A549 (cell line): ENCODE measurements at regions not wholly inside any gene's neighbourhood (a gene's known extent, or its start where the extent isn't known, plus 50 kb on each side); places are given as distances from the start of the nearest gene placed in this dataset.

Experiments
- ATAC-seq, 2 experiments: fragments of 200-7000 bp in 1 of 2; fragments of >200 bp in 1 of 2; cut with Nextera tagmentation in 1 of 2; cut with Tn5 transposase in 1 of 2; 3 replicates each; pipeline versions ENCODE4 v1.8.0 to v1.9.1; 2018 to 2020; ENCODE audit warnings: mild to moderate bottlenecking in 1 of 2, moderate library complexity in 1 of 2
- CTCF ChIA-PET: fragments of 300-600 bp; sonication (Branson Sonifier 250); formaldehyde crosslinking; extraction: SDS; loops from one replicate; lab custom pipeline; 2021; ENCODE audit warnings: antibody characterized with exemption, inconsistent platforms; lab: Yijun Ruan, JAX
- POLR2A ChIA-PET: fragments of 350-600 bp; formaldehyde crosslinking; extraction: SDS; loops from one replicate; lab custom pipeline; 2021; ENCODE audit warnings: antibody characterized with exemption, inconsistent platforms; lab: Yijun Ruan, JAX
- DNase-seq, 2 experiments: peaks; one replicate each; pipeline versions ENCODE4 v3.0.0 to v3.0.0-alpha.2; 2011 to 2016; ENCODE audit warnings: low read depth in 1 of 2, low spot score in 1 of 2
- FAIRE-seq: peaks from 2 replicates; lab custom pipeline; 2011; peaks lifted over from hg19 to GRCh38; lab: Jason Lieb, UNC
- H3K27ac ChIP-seq, 2 experiments: fragments of >200 bp; sonication (Bioruptor Twin); formaldehyde crosslinking; 3 replicates each; pipeline ENCODE4 v1.5.1; 2016 to 2017
- H3K4me1 ChIP-seq: fragments of >200 bp; sonication (Bioruptor Twin); formaldehyde crosslinking; 3 replicates; pipeline ENCODE4 v1.6.1; 2016
- H3K4me2 ChIP-seq: fragments of >200 bp; sonication (Bioruptor Twin); formaldehyde crosslinking; 3 replicates; pipeline ENCODE4 v1.6.1; 2016
- H3K4me3 ChIP-seq: fragments of >200 bp; sonication (Bioruptor Twin); formaldehyde crosslinking; 3 replicates; pipeline ENCODE4 v1.5.1; 2016
- H3K9me3 ChIP-seq: fragments of >200 bp; sonication (Bioruptor Twin); formaldehyde crosslinking; 3 replicates; pipeline ENCODE4 v1.6.1; 2016
- ATOH8 ChIP-seq: fragments of 250-450 bp; sonication (Bioruptor Pico); IDR thresholded peaks from 2 replicates; pipeline ENCODE4 v1.5.0; 2020; ENCODE audit warnings: low read depth, mild to moderate bottlenecking, moderate library complexity
- BHLHE40 ChIP-seq: IDR thresholded peaks from 2 replicates; pipeline ENCODE4 v1.6.1; 2012; ENCODE audit warnings: low read depth, low read length, inconsistent platforms
- CBX2 ChIP-seq: fragments of 200-600 bp; sonication (generic); IDR thresholded peaks from 2 replicates; pipeline ENCODE4 v1.6.1; 2016; ENCODE audit warnings: low read depth, mild to moderate bottlenecking, borderline replicate concordance
- CBX8 ChIP-seq: fragments of 200-600 bp; sonication (generic); IDR thresholded peaks from 2 replicates; pipeline ENCODE4 v1.6.1; 2016
- FOSB ChIP-seq: fragments of 250-450 bp; sonication (Bioruptor Pico); IDR thresholded peaks from 2 replicates; pipeline ENCODE4 v1.5.0; 2020; ENCODE audit warnings: mild to moderate bottlenecking, moderate library complexity
- GATA3 ChIP-seq: IDR thresholded peaks from 2 replicates; pipeline ENCODE4 v1.6.1; 2012; ENCODE audit warnings: borderline replicate concordance
- HDAC2 ChIP-seq: fragments of 200-600 bp; sonication (generic); IDR thresholded peaks from 2 replicates; pipeline ENCODE4 v1.6.1; 2016
- HOXA7 ChIP-seq: fragments of 250-450 bp; sonication (Bioruptor Pico); IDR thresholded peaks from 2 replicates; pipeline ENCODE4 v1.5.0; 2020; ENCODE audit warnings: mild to moderate bottlenecking, moderate library complexity
- HOXB13 ChIP-seq: fragments of 250-450 bp; sonication (Bioruptor Pico); IDR thresholded peaks from 2 replicates; pipeline ENCODE4 v1.5.0; 2020; ENCODE audit warnings: low read depth, mild to moderate bottlenecking, moderate library complexity
- HOXB5 ChIP-seq: fragments of 250-450 bp; sonication (Bioruptor Pico); IDR thresholded peaks from 2 replicates; pipeline ENCODE4 v1.5.0; 2020; ENCODE audit warnings: mild to moderate bottlenecking, moderate library complexity
- MAFK ChIP-seq: fragments of 450-650 bp; IDR thresholded peaks from 2 replicates; pipeline ENCODE4 v1.6.1; 2014; ENCODE audit not compliant: partially characterized antibody
- MYC ChIP-seq: IDR thresholded peaks from 2 replicates; pipeline ENCODE4 v1.6.1; 2012; ENCODE audit warnings: mild to moderate bottlenecking, inconsistent platforms, low read length, improper control_type of control experiment, borderline replicate concordance
- NFE2L2 ChIP-seq: fragments of 150-350 bp; conservative IDR thresholded peaks from 2 replicates; pipeline ENCODE4 v1.6.1; 2014; ENCODE audit warnings: low read length
- PHF8 ChIP-seq: fragments of 200-600 bp; sonication (generic); IDR thresholded peaks from 2 replicates; pipeline ENCODE4 v1.6.1; 2016; ENCODE audit warnings: low read depth, mild to moderate bottlenecking, antibody characterized with exemption, moderate library complexity, borderline replicate concordance
- RAD21 ChIP-seq, 2 experiments: fragments of >200 bp in 1 of 2; sonication (Bioruptor Twin) in 1 of 2; formaldehyde crosslinking in 1 of 2; IDR thresholded peaks in 1 of 2; conservative IDR thresholded peaks in 1 of 2; 2 replicates in 1 of 2; 3 replicates in 1 of 2; pipeline ENCODE4 v1.6.1; 2012 to 2018; ENCODE audit warnings: inconsistent platforms in 1 of 2
- RCOR1 ChIP-seq: fragments of 150-350 bp; IDR thresholded peaks from 2 replicates; pipeline ENCODE4 v1.6.1; 2014; ENCODE audit warnings: antibody characterized with exemption, low read length, low read depth
- REST ChIP-seq: fragments of 200-600 bp; sonication (generic); IDR thresholded peaks from 2 replicates; pipeline ENCODE4 v1.6.1; 2016; ENCODE audit warnings: antibody characterized with exemption, mild to moderate bottlenecking, moderate library complexity
- SMC3 ChIP-seq: fragments of >200 bp; sonication (Bioruptor Twin); formaldehyde crosslinking; IDR thresholded peaks from 3 replicates; pipeline ENCODE4 v1.6.1; 2018; ENCODE audit warnings: inconsistent platforms
- TP53 ChIP-seq: fragments of 250-450 bp; sonication (Bioruptor Pico); IDR thresholded peaks from 2 replicates; pipeline ENCODE4 v1.5.0; 2021; ENCODE audit warnings: mild to moderate bottlenecking, moderate library complexity
- ZFP36 ChIP-seq: fragments of 450-650 bp; IDR thresholded peaks from 2 replicates; pipeline ENCODE4 v1.6.1; 2014; ENCODE audit warnings: borderline replicate concordance; ENCODE audit not compliant: partially characterized antibody
- ZNF302 ChIP-seq: fragments of 250-450 bp; sonication (Bioruptor Pico); IDR thresholded peaks from 2 replicates; pipeline ENCODE4 v1.9.0; 2021; ENCODE audit warnings: inconsistent platforms, mild to moderate bottlenecking, moderate library complexity
- ZSCAN20 ChIP-seq: fragments of 250-450 bp; sonication (Bioruptor Pico); IDR thresholded peaks from 2 replicates; pipeline ENCODE4 v1.8.0; 2022; ENCODE audit warnings: mild to moderate bottlenecking, moderate library complexity
- WGBS: methylation state at CpG from one replicate; pipeline ENCODE4 v1.1.6; 2017; ENCODE audit errors: missing lambda C conversion rate; 5-methylcytosine and 5-hydroxymethylcytosine counted together
- TF ChIP-seq, protein P1 (sequence below): fragments of 150-350 bp; IDR thresholded peaks from 2 replicates; pipeline ENCODE4 v1.6.1; 2014; ENCODE audit warnings: low read depth, mild to moderate bottlenecking, low read length
- TF ChIP-seq, protein P2 (sequence below): IDR thresholded peaks from 2 replicates; pipeline ENCODE4 v1.6.1; 2012

DNA sequence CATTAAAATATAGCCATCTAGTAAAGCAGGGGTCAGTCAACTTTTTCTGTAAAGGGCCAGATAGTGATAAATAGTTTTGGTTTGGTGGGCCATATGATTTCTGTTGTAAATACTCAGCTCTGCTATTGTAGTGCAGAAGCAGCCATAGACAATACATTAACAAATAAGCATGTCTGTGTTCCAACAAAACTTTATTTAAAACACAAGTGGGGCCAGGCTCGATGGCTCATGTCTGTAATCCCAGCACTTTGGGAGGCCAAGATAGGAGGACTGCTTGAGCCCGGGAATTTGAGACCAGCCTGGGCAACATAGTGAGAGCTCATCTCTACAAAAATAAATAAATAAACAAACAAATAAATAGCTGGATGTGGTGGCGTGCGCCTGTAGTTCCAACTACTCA, 60.8 kb upstream of the TANC2 start:
- POLR2A ChIA-PET = no interaction called here
- ATAC-seq (no peak), DNase-seq (no peak), FAIRE-seq (no peak)
- 70% methylated on average over 4 of the region's 4 CpGs for WGBS
- TF ChIP-seq, protein P1, sequence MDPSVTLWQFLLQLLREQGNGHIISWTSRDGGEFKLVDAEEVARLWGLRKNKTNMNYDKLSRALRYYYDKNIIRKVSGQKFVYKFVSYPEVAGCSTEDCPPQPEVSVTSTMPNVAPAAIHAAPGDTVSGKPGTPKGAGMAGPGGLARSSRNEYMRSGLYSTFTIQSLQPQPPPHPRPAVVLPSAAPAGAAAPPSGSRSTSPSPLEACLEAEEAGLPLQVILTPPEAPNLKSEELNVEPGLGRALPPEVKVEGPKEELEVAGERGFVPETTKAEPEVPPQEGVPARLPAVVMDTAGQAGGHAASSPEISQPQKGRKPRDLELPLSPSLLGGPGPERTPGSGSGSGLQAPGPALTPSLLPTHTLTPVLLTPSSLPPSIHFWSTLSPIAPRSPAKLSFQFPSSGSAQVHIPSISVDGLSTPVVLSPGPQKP = no peak
- TF ChIP-seq NFE2L2 = no peak
- TF ChIP-seq ZSCAN20 (CRISPR knock-in tag) = no peak
- no peak for TF ChIP-seq FOSB (CRISPR knock-in tag)
- no peak for TF ChIP-seq CBX2
- TF ChIP-seq ZNF302 (CRISPR knock-in tag) = no peak
- TF ChIP-seq HOXA7 (CRISPR knock-in tag) = no peak
- no peak for TF ChIP-seq HDAC2
- no peak for TF ChIP-seq SMC3
- no peak for TF ChIP-seq REST
- no peak for TF ChIP-seq GATA3
- no peak for TF ChIP-seq RAD21 (conservative IDR thresholded peaks at IDR 0.05 in 1 of 2, IDR thresholded peaks at IDR 0.05 in 1 of 2)
- no peak for TF ChIP-seq CBX8
- no peak for TF ChIP-seq MAFK
- TF ChIP-seq, protein P2, sequence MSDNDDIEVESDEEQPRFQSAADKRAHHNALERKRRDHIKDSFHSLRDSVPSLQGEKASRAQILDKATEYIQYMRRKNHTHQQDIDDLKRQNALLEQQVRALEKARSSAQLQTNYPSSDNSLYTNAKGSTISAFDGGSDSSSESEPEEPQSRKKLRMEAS = no peak
- no peak for TF ChIP-seq ATOH8 (CRISPR knock-in tag)
- no peak for TF ChIP-seq HOXB13 (CRISPR knock-in tag)
- TF ChIP-seq RCOR1 = no peak
- no peak for TF ChIP-seq MYC
- no peak for TF ChIP-seq BHLHE40
- H3K27ac ChIP-seq = no peak overlapping the region
- CTCF ChIA-PET = no interaction called here
- H3K9me3 ChIP-seq = no peaks in the 10 kb centered on the region
- no peak overlapping the region for H3K4me3 ChIP-seq
- no peaks in the 10 kb centered on the region for H3K4me1 ChIP-seq
- no peak overlapping the region for H3K4me2 ChIP-seq

DNA sequence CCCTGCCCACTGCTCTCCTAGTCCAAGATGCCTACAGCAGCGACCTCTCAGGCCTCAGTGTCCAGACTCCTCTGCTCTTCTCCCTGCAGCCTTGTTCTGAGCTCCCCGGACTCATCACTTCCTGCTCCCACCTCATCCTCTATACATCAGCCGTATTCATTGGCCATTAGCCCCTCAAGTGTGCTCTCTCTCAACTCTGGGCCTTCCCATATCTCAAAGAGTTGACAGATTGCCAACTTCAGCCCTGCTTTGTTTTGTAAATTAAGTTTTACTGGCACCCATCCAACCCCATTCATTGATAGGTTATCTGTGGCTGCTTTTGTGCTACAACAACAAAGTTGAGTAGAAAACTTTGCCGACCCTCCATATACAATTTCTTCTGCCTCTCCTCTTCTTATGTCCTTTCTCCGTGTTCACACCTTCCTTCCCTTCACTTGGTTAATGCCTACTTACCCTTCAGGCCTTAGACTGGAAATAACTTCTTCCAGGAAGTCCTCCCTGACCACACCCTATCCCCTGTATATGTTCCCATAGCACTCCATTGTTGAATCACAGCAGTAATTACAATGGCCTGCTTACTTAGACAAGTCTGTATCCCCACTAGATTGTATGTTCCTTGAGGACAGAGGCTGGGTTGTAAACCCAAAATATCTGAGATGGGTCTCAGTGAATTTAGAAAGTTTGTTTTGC, 63.4 kb upstream of the TANC2 start:
- H3K4me1 ChIP-seq = peaks cover 7% of the 10 kb centered on the region; the same call in 2 of the 3 replicates
- no peak for DNase-seq
- FAIRE-seq = no peak
- no peaks in the 10 kb centered on the region for H3K9me3 ChIP-seq
- H3K4me3 ChIP-seq = no peak overlapping the region
- peak in 1 of 2 experiments; percentile 26; a peak in 1 of 6 replicates for ATAC-seq
- POLR2A ChIA-PET = no interaction called here
- CTCF ChIA-PET = interaction anchor here (1.3 to 2.0 kb wide), 2 partner anchors 9 to 17 kb away, joined by 4 to 8 read pairs; no protein-coding TSS in a partner anchor
- H3K27ac ChIP-seq = no peak overlapping the region
- H3K4me2 ChIP-seq = no peak overlapping the region
- 73% methylated on average over 5 of the region's 5 CpGs for WGBS
- TF ChIP-seq HOXB5 (CRISPR knock-in tag) (no peak), HOXA7 (CRISPR knock-in tag) (no peak), PHF8 (no peak), ZFP36 (peak; percentile 26), TP53 (CRISPR knock-in tag) (no peak)
- TF ChIP-seq, all 56 proteins: peak for 1
